ENCODE measurements at regions not wholly inside any gene's neighbourhood (a gene's known extent, or its start where the extent isn't known, plus 50 kb on each side); places are given as distances from the start of the nearest gene placed in this dataset.

GRCh38 chr16:86112178-86112577 is 213.2 kb downstream of the IRF8 start:
- H3K36me3 Mint-ChIP-seq (ENCODE audit: low read depth): no peaks in the 10 kb centered on the region

GRCh38 chr16:86117235-86117634 is 218.3 kb downstream of the IRF8 start:
- Mint-ChIP-seq H3K27me3 (ENCODE audit: low read depth, poor library complexity) (peaks cover 15% of the 10 kb centered on the region), H3K36me3 (ENCODE audit: low read depth) (no peaks in the 10 kb centered on the region), H3K27ac (no peak overlapping the region), H3K9me3 (no peaks in the 10 kb centered on the region), H3K4me3 (no peak overlapping the region), H3K4me1 (peaks cover 58% of the 10 kb centered on the region)
- no peak for TF ChIP-seq CTCF (IDR thresholded peaks at IDR 0.05)
- no peak for DNase-seq

More at GRCh38 chr16:86112178-86112577, 213.2 kb downstream of the IRF8 start:
- Mint-ChIP-seq H3K4me1 (peaks cover 23% of the 10 kb centered on the region), H3K4me3 (no peak overlapping the region), H3K9me3 (no peaks in the 10 kb centered on the region), H3K27me3 (ENCODE audit: low read depth, poor library complexity) (peaks cover 10% of the 10 kb centered on the region), H3K27ac (peak overlapping the region; percentile 27)
- DNase-seq: no peak
- TF ChIP-seq CTCF (IDR thresholded peaks at IDR 0.05): no peak

- H3K4me3 Mint-ChIP-seq: peak overlapping the region; percentile 38
- H3K4me1 Mint-ChIP-seq: peaks cover 58% of the 10 kb centered on the region
- H3K9me3 Mint-ChIP-seq: no peaks in the 10 kb centered on the region
- no peak for TF ChIP-seq CTCF (IDR thresholded peaks at IDR 0.05)
- peaks cover 20% of the 10 kb centered on the region for H3K27me3 Mint-ChIP-seq (ENCODE audit: low read depth, poor library complexity)
- peak; percentile 60 for DNase-seq
- peak overlapping the region; percentile 64 for H3K27ac Mint-ChIP-seq
- H3K36me3 Mint-ChIP-seq (ENCODE audit: low read depth): no peaks in the 10 kb centered on the region
Observed at GRCh38 chr16:86117756-86118155, 218.8 kb downstream of the IRF8 start.

GRCh38 chr16:86118467-86119307 is 219.7 kb downstream of the IRF8 start:
- no peak for TF ChIP-seq CTCF (IDR thresholded peaks at IDR 0.05)
- Mint-ChIP-seq H3K4me3 (peak overlapping the region; percentile 6), H3K27ac (peak overlapping the region; percentile 64), H3K27me3 (ENCODE audit: low read depth, poor library complexity) (peaks cover 22% of the 10 kb centered on the region), H3K9me3 (no peaks in the 10 kb centered on the region), H3K4me1 (peaks cover 67% of the 10 kb centered on the region), H3K36me3 (ENCODE audit: low read depth) (no peaks in the 10 kb centered on the region)
- DNase-seq: no peak

- H3K36me3 Mint-ChIP-seq (ENCODE audit: low read depth): no peaks in the 10 kb centered on the region
- no peaks in the 10 kb centered on the region for H3K9me3 Mint-ChIP-seq
- peak overlapping the region; percentile 74 for H3K27ac Mint-ChIP-seq
- no peak overlapping the region for H3K4me3 Mint-ChIP-seq
- H3K4me1 Mint-ChIP-seq: peaks cover 80% of the 10 kb centered on the region
- H3K27me3 Mint-ChIP-seq (ENCODE audit: low read depth, poor library complexity): peaks cover 18% of the 10 kb centered on the region
- DNase-seq: peak; percentile 33
- no peak for TF ChIP-seq CTCF (IDR thresholded peaks at IDR 0.05)
Observed at GRCh38 chr16:86120201-86121192, 221.5 kb downstream of the IRF8 start.

All from nephron progenitor cell (in vitro differentiated cells).